ENCODE measurements at regions not wholly inside any gene's neighbourhood (a gene's known extent, or its start where the extent isn't known, plus 50 kb on each side); places are given as distances from the start of the nearest gene placed in this dataset.

- WGBS (ENCODE audit: insufficient coverage), result 29% methylated on average over 1 of the region's 7 CpGs
Measured at GRCh38 chr17:72576289-72576759, 455.5 kb downstream of the SOX9 start.

GRCh38 chr17:72578817-72579470 lies 458.1 kb downstream of the SOX9 start:
- H3K36me3 ChIP-seq (replicated peaks in 1 of 2; ENCODE audit: control insufficient read depth in 1 of 2, insufficient read depth in 2 of 2, low read length in 2 of 2), result no peaks in the 10 kb centered on the region
- Mint-ChIP-seq H3K36me3 (no peaks in the 10 kb centered on the region), H3K27ac (no peak overlapping the region), H3K27me3 (ENCODE audit: low read depth in 3 of 3) (peaks cover 10 to 22% (median 18%) of the 10 kb centered on the region in 3 donors), H3K4me1 (no peaks in the 10 kb centered on the region), H3K4me3 (no peak overlapping the region), H3K9me3 (peaks cover 0 to 8% (median 5%) of the 10 kb centered on the region in 7 donors)
- no peaks in the 10 kb centered on the region for H3K9me3 ChIP-seq (replicated peaks in 1 of 2; ENCODE audit: control insufficient read depth in 1 of 2, insufficient read depth in 1 of 2, low read length in 2 of 2)
- H4K20me1 ChIP-seq (ENCODE audit: insufficient read depth, low read length), result no peaks in the 10 kb centered on the region
- H2AFZ ChIP-seq (ENCODE audit: insufficient read depth, low read depth, low read length, poor library complexity, severe bottlenecking), result no peak overlapping the region
- H3K4me1 ChIP-seq (ENCODE audit: control insufficient read depth in 1 of 2, insufficient read depth in 2 of 2, low read length in 2 of 2), result no peaks in the 10 kb centered on the region
- intact Hi-C loops (cut with micrococcal nuclease), result no loop called here
- 98% methylated on average over 6 of the region's 9 CpGs for WGBS (ENCODE audit: insufficient coverage)
- H3K4me2 ChIP-seq (replicated peaks; ENCODE audit: extremely low read depth, low read length, poor library complexity, severe bottlenecking), result no peak overlapping the region
- no peak overlapping the region for H3K27ac ChIP-seq (ENCODE audit: low read depth in 1 of 2, low read length in 2 of 2)
- DNase-seq, result no peak
- no peak overlapping the region for H3K9ac ChIP-seq (ENCODE audit: insufficient read depth, low read length, poor library complexity, severe bottlenecking)
- H3K4me3 ChIP-seq (replicated peaks in 1 of 3; ENCODE audit: low read depth in 2 of 3, low read length in 3 of 3), result no peak overlapping the region
- no peak for TF ChIP-seq CTCF (IDR thresholded peaks at IDR 0.05)
- peaks cover 0 to 7% of the 10 kb centered on the region in 2 donors for H3K27me3 ChIP-seq (ENCODE audit: control insufficient read depth in 2 of 2, insufficient read depth in 2 of 2, low read length in 2 of 2)
- no peaks in the 10 kb centered on the region for H3K79me2 ChIP-seq (ENCODE audit: insufficient read depth, low read length)

More at GRCh38 chr17:72576289-72576759, 455.5 kb downstream of the SOX9 start:
- Histone ChIP-seq H3K4me3 (replicated peaks in 1 of 3; ENCODE audit: low read depth in 2 of 3, low read length in 3 of 3) (no peak overlapping the region), H3K9ac (ENCODE audit: insufficient read depth, low read length, poor library complexity, severe bottlenecking) (no peak overlapping the region), H3K4me1 (ENCODE audit: control insufficient read depth in 1 of 2, insufficient read depth in 2 of 2, low read length in 2 of 2) (no peaks in the 10 kb centered on the region), H3K27me3 (ENCODE audit: control insufficient read depth in 2 of 2, insufficient read depth in 2 of 2, low read length in 2 of 2) (peaks cover 0 to 7% of the 10 kb centered on the region in 2 donors), H4K20me1 (ENCODE audit: insufficient read depth, low read length) (no peaks in the 10 kb centered on the region), H3K36me3 (replicated peaks in 1 of 2; ENCODE audit: control insufficient read depth in 1 of 2, insufficient read depth in 2 of 2, low read length in 2 of 2) (no peaks in the 10 kb centered on the region), H3K79me2 (ENCODE audit: insufficient read depth, low read length) (no peaks in the 10 kb centered on the region), H3K9me3 (replicated peaks in 1 of 2; ENCODE audit: control insufficient read depth in 1 of 2, insufficient read depth in 1 of 2, low read length in 2 of 2) (no peaks in the 10 kb centered on the region), H2AFZ (ENCODE audit: insufficient read depth, low read depth, low read length, poor library complexity, severe bottlenecking) (no peak overlapping the region), H3K4me2 (replicated peaks; ENCODE audit: extremely low read depth, low read length, poor library complexity, severe bottlenecking) (no peak overlapping the region), H3K27ac (ENCODE audit: low read depth in 1 of 2, low read length in 2 of 2) (no peak overlapping the region)
- no peaks in the 10 kb centered on the region for H3K4me1 Mint-ChIP-seq
- peaks cover 12 to 32% (median 18%) of the 10 kb centered on the region in 3 donors for H3K27me3 Mint-ChIP-seq (ENCODE audit: low read depth in 3 of 3)
- H3K9me3 Mint-ChIP-seq, result peaks cover 0 to 5% (median 0%) of the 10 kb centered on the region in 7 donors
- H3K27ac Mint-ChIP-seq, result peak overlapping the region in 1 of 7 donors; percentile 42
- no peak for DNase-seq
- no peak for TF ChIP-seq CTCF (IDR thresholded peaks at IDR 0.05)
- intact Hi-C loops (cut with micrococcal nuclease), result no loop called here
- H3K4me3 Mint-ChIP-seq, result no peak overlapping the region
- H3K36me3 Mint-ChIP-seq, result no peaks in the 10 kb centered on the region
